Muscle of leg (tissue), 3 donors: ENCODE measurements at regions not wholly inside any gene's neighbourhood (a gene's known extent, or its start where the extent isn't known, plus 50 kb on each side); places are given as distances from the start of the nearest gene placed in this dataset.
A peak's percentile ranks its signal among the peaks of the same experiment; 100 is the strongest.
"Not testable (repeated sequence)": the region's sequence is repeated elsewhere in the genome, so short reads cannot be mapped to it uniquely, and the experiment has no call there.

ENCODE experiments used
- DNase-seq: peaks from one replicate; pipeline ENCODE4 v3.0.0; 2013
- H3K27ac ChIP-seq: one replicate; pipeline ENCODE4 v1.5.1; 2013; ENCODE audit warnings: mild to moderate bottlenecking, low read length, control low read depth
- H3K27me3 ChIP-seq: one replicate; pipeline ENCODE4 v1.6.1; 2013; ENCODE audit warnings: low read length; ENCODE audit not compliant: control insufficient read depth, insufficient read depth
- H3K36me3 ChIP-seq: one replicate; pipeline ENCODE4 v1.6.1; 2013; ENCODE audit warnings: low read length; ENCODE audit not compliant: control insufficient read depth, insufficient read depth
- H3K4me1 ChIP-seq: one replicate; pipeline ENCODE4 v1.6.1; 2013; ENCODE audit warnings: low read length; ENCODE audit not compliant: control insufficient read depth, insufficient read depth
- H3K4me3 ChIP-seq: one replicate; pipeline ENCODE4 v1.5.1; 2013; ENCODE audit warnings: low read length, control low read depth
- H3K9me3 ChIP-seq: replicated peaks from 2 replicates; pipeline ENCODE4 v1.6.1; 2013; ENCODE audit warnings: low read depth, low read length; ENCODE audit not compliant: control insufficient read depth
- WGBS: methylation state at CpG from one replicate; pipeline ENCODE4 v1.1.5; 2013; ENCODE audit warnings: missing lambda C conversion rate; ENCODE audit not compliant: insufficient coverage; 5-methylcytosine and 5-hydroxymethylcytosine counted together

DNA sequence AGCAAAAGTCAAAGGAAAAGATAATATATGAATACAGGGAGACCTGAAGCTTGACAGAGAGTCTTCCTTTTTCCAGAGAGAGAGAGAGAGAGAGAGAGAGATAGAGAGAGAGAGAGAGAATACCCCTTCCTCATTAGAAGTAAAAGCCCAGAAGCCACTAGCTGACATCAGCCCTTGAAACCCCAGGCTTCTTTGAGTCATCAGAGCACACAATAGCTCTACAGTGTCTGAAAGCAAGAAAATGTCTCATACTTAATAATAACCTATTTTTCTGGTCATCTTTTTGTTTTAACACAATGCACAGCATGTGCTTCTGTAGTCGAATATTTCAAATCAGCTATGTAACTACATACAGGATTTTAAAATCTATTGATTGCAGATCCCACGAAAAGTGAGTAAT lies 109.2 kb upstream of the NANOGP8 start:
- Histone ChIP-seq H3K27me3 (no peaks in the 10 kb centered on the region), H3K27ac (no peak overlapping the region), H3K9me3 (peaks cover 2% of the 10 kb centered on the region), H3K4me3 (no peak overlapping the region), H3K4me1 (no peaks in the 10 kb centered on the region), H3K36me3 (no peaks in the 10 kb centered on the region)
- no CpG with 5 or more reads among the region's 2 CpGs for WGBS
- no peak for DNase-seq

DNA sequence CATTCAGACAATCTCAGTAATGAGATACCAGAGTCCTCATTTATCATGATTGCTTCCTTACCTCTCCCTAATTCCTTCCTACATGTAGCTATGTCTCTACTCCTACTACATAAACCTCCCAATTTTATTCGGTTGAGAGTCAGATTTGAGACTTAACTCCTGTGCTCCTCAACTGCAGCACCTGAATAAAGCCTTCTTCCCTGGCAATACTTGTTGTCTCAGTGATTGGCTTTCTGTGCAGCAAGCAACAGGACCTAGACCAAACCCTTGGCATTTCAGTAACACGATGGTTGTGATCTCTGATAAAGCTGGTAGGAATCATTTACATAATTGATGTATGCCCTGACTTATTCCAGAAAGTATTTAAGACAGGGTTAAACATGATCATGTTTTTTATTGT lies 106.7 kb upstream of the NANOGP8 start:
- no peak overlapping the region for H3K27ac ChIP-seq
- H3K4me3 ChIP-seq, result no peak overlapping the region
- H3K36me3 ChIP-seq, result no peaks in the 10 kb centered on the region
- peaks cover 2% of the 10 kb centered on the region for H3K9me3 ChIP-seq
- H3K27me3 ChIP-seq, result no peaks in the 10 kb centered on the region
- no peaks in the 10 kb centered on the region for H3K4me1 ChIP-seq
- no peak for DNase-seq
- WGBS, result 100% methylated on average over 1 of the region's 2 CpGs

DNA sequence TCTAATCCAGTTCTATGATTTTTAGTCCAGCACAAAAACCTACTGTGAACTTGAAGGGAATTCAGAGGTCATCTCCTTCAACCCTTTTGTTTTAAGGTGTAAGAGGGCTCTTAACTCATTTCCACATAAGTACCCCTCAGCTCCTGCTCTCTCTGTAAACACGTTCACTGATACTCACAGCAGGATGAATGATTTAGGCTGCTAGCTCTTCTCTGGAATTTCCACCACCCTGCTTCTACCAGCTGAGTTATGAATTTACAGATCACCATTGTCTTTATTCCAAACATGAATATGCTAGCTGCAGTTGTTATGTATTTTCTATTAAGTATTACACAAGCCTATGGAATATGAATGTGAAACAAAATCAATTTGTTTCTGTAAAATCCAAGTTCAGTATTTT lies 101.3 kb upstream of the NANOGP8 start:
- Histone ChIP-seq H3K4me1 (no peaks in the 10 kb centered on the region), H3K27ac (no peak overlapping the region), H3K27me3 (no peaks in the 10 kb centered on the region), H3K36me3 (no peaks in the 10 kb centered on the region), H3K4me3 (no peak overlapping the region), H3K9me3 (no peaks in the 10 kb centered on the region)
- 20% methylated on average over 1 of the region's 1 CpG for WGBS
- DNase-seq, result no peak

DNA sequence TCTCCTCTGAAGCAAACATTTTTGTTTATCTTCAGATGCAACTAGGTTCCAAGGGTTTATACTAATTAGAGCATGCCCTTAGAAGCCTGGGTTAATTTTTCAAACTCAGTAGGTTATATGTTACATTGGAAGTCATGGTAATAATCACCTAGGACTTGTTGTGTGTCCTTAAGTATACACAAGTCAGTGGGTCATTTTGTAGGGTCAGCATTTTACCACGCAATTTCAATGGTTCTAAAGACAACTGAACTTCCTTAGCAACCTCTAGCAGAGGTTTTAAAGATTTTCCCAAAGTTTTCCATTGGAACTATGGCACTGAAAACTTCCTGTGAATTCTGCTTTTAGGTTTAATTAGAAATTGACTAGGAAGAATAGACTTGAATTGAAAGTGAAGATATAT lies 99.6 kb upstream of the NANOGP8 start:
- Histone ChIP-seq H3K27me3 (no peaks in the 10 kb centered on the region), H3K36me3 (no peaks in the 10 kb centered on the region), H3K4me3 (no peak overlapping the region), H3K27ac (no peak overlapping the region), H3K9me3 (no peaks in the 10 kb centered on the region), H3K4me1 (no peaks in the 10 kb centered on the region)
- no CpG with 5 or more reads among the region's 1 CpG for WGBS
- DNase-seq, result no peak

DNA sequence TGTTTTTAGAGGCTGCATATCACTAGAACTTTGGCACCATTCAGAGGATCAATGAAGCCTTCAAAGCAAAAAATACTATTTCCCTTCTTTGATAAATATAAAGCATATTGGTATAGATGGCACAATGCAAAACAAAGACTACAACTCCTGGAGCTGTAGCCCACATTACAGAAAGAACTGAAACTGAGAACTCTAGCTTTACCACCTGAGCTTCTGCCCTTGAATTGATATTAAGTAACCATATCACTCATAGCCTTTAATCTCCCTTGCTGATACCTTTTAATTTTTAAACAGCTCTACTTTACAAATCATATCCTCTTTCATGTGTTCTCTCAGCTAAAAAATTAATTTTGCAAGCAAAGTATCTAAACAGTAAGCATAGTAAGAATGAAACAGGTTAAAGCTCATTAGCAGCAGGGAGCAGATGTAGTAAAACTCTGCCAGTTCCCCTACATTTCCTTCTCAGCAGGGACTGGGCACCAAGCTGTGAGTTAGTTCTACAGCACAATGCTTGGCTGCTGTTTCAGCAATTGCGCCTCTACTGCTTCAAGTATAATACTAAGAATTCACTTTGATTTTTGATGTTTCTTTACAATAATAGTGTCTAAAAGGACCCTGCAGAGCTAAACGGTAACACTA lies 97.9 kb upstream of the NANOGP8 start:
- Histone ChIP-seq H3K27ac (no peak overlapping the region), H3K9me3 (no peaks in the 10 kb centered on the region), H3K4me1 (no peaks in the 10 kb centered on the region), H3K27me3 (no peaks in the 10 kb centered on the region), H3K36me3 (no peaks in the 10 kb centered on the region), H3K4me3 (no peak overlapping the region)
- no peak for DNase-seq
- no CpG with 5 or more reads among the region's 2 CpGs for WGBS

DNA sequence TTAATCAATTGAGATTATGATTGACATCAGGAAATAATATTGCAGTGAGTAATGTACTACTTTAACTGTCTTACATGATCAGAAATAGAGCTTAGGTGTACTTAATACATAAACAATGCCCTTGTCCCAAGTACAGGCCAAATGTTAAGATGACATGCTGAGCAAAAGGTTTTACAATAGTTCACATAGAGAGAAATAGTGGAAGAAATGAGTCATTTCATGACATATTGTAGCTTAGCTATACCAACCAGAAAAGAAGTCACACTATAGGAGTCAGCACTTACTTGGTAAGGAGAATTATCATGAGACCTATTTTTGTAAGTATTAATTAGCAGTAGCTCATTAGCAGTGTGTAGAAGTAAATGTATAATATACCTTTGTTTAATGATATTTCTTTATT lies 96.4 kb upstream of the NANOGP8 start:
- DNase-seq, result peak; percentile 9
- Histone ChIP-seq H3K4me3 (no peak overlapping the region), H3K9me3 (no peaks in the 10 kb centered on the region), H3K36me3 (no peaks in the 10 kb centered on the region), H3K27ac (no peak overlapping the region), H3K4me1 (no peaks in the 10 kb centered on the region), H3K27me3 (no peaks in the 10 kb centered on the region)

DNA sequence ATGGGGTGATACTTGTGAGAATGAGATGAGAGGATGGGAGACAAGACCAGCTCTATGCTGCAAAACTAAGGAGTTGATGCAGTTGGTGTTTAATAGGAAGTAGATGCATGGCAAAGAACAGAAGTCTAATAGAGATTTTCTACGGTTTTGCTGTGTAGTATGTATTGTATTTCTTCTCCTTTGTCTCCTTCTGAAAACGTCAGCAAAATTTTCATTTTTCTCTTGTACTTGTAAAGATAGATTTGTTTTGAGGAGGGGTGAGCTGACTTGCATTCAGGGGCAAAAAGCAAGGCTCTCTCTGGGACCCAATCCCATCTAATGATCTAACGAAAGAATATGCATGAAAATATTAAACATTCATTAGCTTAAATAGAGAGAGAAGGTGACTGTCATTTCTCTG lies 94.6 kb upstream of the NANOGP8 start:
- DNase-seq, result no peak
- no CpG with 5 or more reads among the region's 3 CpGs for WGBS
- H3K27ac ChIP-seq, result no peak overlapping the region
- H3K36me3 ChIP-seq, result no peaks in the 10 kb centered on the region
- no peaks in the 10 kb centered on the region for H3K4me1 ChIP-seq
- no peaks in the 10 kb centered on the region for H3K9me3 ChIP-seq
- H3K27me3 ChIP-seq, result no peaks in the 10 kb centered on the region
- H3K4me3 ChIP-seq, result no peak overlapping the region

DNA sequence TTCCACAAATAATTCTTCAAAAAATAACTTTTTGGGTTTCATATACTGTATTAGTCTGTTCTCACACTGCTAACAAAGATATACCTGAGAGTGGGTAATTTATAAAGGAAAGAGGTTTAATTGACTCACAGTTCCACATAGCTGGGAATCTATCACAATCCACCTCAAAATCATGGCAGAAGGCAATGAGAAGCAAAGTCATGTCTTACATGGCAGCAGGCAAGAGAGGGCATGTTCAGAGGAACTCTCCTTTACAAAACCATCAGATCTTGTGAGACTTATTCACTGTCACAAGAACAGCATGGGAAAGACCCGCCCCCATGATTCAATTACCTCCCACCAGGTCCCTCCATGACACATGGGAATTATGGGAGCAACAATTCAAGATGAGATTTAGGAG lies 93.1 kb upstream of the NANOGP8 start:
- not testable (repeated sequence) for DNase-seq, H3K27ac ChIP-seq, H3K9me3 ChIP-seq, H3K4me1 ChIP-seq, H3K27me3 ChIP-seq, H3K36me3 ChIP-seq, H3K4me3 ChIP-seq
- no CpG with 5 or more reads among the region's 1 CpG for WGBS

DNA sequence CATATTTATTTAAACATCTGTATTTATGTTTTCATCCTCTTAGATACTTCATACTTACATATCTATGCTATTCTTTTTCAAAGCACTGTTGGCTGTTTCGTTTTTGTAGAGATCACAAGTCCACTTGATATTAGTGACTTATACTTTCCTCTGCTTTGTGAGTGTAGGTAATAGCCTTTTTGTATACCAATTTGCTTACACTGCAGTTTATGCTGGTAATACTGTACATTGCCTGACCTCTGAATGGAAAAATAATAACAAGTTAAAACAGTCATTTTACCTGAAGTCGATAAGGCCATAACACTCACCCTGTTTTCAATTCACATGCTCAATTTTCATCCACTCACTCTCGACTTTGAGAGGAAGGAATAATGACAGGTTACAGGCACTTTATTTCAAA lies 89.9 kb upstream of the NANOGP8 start:
- no peaks in the 10 kb centered on the region for H3K36me3 ChIP-seq
- no peaks in the 10 kb centered on the region for H3K4me1 ChIP-seq
- no peak overlapping the region for H3K4me3 ChIP-seq
- H3K27ac ChIP-seq, result no peak overlapping the region
- H3K27me3 ChIP-seq, result no peaks in the 10 kb centered on the region
- DNase-seq, result no peak
- WGBS, result 80% methylated on average over 1 of the region's 3 CpGs
- H3K9me3 ChIP-seq, result no peaks in the 10 kb centered on the region

DNA sequence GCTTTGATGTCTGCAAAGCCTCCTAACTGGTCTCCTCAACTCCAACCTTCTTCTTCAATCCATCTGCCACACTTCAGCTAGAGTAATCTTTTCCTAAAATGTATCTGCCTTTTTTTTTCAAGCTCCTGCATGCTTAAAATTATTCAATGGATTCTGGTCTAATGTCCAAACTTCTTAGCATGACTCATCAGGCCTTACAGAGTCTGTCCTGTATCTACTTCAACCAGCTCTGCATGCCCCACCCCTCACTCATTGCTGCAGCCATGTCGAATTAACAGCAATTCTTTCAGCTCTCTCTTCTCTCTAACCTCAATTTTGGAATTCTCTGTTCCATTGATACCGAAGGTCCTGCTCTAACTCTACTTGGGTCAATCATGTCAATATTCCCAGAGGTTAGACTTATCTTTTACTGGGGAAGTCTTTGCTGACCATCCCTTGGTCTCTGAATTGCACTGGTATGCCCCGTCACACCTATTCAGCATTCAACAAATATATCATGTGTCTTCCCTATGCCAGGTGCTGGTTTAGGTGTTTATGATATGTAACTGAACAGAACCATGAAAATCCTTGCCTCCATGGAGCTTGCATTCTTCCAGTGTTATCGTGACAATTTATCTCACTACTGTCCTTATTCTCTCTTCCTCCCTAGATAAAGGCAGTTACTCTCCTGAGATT lies 88.5 kb upstream of the NANOGP8 start:
- Histone ChIP-seq H3K4me1 (no peaks in the 10 kb centered on the region), H3K9me3 (no peaks in the 10 kb centered on the region), H3K27ac (no peak overlapping the region), H3K4me3 (no peak overlapping the region), H3K36me3 (no peaks in the 10 kb centered on the region), H3K27me3 (no peaks in the 10 kb centered on the region)
- no peak for DNase-seq
- 91% methylated on average over 1 of the region's 4 CpGs for WGBS

DNA sequence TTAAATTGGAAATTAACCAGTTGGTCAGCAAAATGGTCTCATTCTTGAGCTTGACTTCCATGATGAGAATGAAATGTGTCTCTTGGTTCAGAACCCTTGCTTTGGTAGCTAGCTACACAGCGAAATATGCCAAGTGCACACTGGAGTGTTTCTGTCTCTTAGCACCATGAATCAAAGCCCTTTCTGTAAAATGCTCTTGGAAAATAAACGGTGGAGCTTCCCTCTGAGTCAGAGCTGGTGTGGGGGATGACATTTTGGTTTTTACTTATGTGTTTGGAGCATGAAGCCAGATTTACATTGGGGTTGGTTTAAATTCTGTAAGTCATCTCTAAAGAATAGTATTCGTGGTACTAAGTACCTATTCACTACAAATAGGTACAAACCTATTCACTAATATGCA lies 85.1 kb upstream of the NANOGP8 start:
- DNase-seq, result no peak
- H3K4me3 ChIP-seq, result no peak overlapping the region

More for the DNA sequence above, 85.1 kb upstream of the NANOGP8 start:
- Histone ChIP-seq H3K4me1 (no peaks in the 10 kb centered on the region), H3K27ac (no peak overlapping the region), H3K9me3 (no peaks in the 10 kb centered on the region), H3K36me3 (no peaks in the 10 kb centered on the region), H3K27me3 (no peaks in the 10 kb centered on the region)
- 100% methylated on average over 1 of the region's 3 CpGs for WGBS
